Suprapubic skin (tissue), 4 donors: ENCODE measurements at regions not wholly inside any gene's neighbourhood (a gene's known extent, or its start where the extent isn't known, plus 50 kb on each side); places are given as distances from the start of the nearest gene placed in this dataset.

Source experiments
- DNase-seq, 2 donors: peaks; one replicate each; pipeline ENCODE4 v3.0.0-alpha.2; 2019; ENCODE audit warnings: low spot score in 2 of 2
- H3K27ac ChIP-seq: fragments of 200-600 bp; sonication (generic); one replicate; pipeline ENCODE4 v1.5.1; 2019
- H3K27me3 ChIP-seq: fragments of 200-600 bp; sonication (generic); one replicate; pipeline ENCODE4 v1.5.1; 2019
- H3K36me3 ChIP-seq: fragments of 200-600 bp; sonication (generic); one replicate; pipeline ENCODE4 v1.5.1; 2019
- H3K4me1 ChIP-seq: fragments of 200-600 bp; sonication (generic); one replicate; pipeline ENCODE4 v1.5.1; 2019
- H3K4me3 ChIP-seq: fragments of 200-600 bp; sonication (generic); one replicate; pipeline ENCODE4 v1.5.1; 2019; ENCODE audit warnings: mild to moderate bottlenecking
- H3K9me3 ChIP-seq: fragments of 200-600 bp; sonication (generic); one replicate; pipeline ENCODE4 v1.5.1; 2019
- CTCF ChIP-seq, 2 donors: fragments of 200-600 bp in 1 of 2; fragments of 450-650 bp in 1 of 2; sonication (generic) in 1 of 2; IDR thresholded peaks; one replicate each; pipeline ENCODE4 v1.5.1; 2016 to 2019; ENCODE audit warnings: antibody characterized with exemption in 2 of 2, mild to moderate bottlenecking in 1 of 2, moderate library complexity in 1 of 2
- EP300 ChIP-seq: sonication (generic); formaldehyde crosslinking; IDR thresholded peaks from one replicate; pipeline ENCODE4 v1.6.1; 2017; ENCODE audit warnings: antibody characterized with exemption
- POLR2A ChIP-seq, 2 donors: fragments of 450-650 bp; IDR thresholded peaks; one replicate each; pipeline ENCODE4 v1.6.1; 2017; ENCODE audit warnings: antibody characterized with exemption in 2 of 2, mild to moderate bottlenecking in 2 of 2, moderate library complexity in 2 of 2
- POLR2AphosphoS5 ChIP-seq, 3 donors: sonication (generic); formaldehyde crosslinking; IDR thresholded peaks; one replicate each; pipeline ENCODE4 v1.6.1; 2017; ENCODE audit warnings: antibody characterized with exemption in 3 of 3
- WGBS: methylation state at CpG from one replicate; pipeline ENCODE4 v1.1.5; 2018; 5-methylcytosine and 5-hydroxymethylcytosine counted together

DNA sequence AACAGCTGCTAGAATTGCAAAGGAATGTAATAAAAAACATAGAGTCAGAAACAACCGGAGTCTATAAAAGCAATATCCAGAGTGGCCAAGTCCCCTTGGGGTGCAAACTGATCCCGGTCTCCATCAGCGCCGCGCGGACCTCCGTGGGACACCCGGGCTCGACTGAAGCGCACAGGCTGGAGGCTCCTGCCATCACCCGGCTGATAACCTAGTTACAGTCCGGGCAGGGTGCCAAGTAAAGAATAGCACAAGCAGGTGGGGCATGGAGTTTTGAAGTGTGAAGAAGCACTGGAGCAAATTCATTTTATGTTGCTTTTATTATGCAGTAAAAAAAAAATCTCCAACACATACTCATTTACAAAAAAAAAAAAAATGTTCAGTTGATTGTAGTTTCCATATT lies 205.1 kb upstream of the GMDS start:
- Histone ChIP-seq H3K4me1 (peaks cover 5% of the 10 kb centered on the region), H3K27me3 (no peaks in the 10 kb centered on the region), H3K9me3 (no peaks in the 10 kb centered on the region), H3K4me3 (no peak overlapping the region), H3K27ac (no peak overlapping the region), H3K36me3 (no peaks in the 10 kb centered on the region)
- 57% methylated on average over 12 of the region's 12 CpGs for WGBS
- DNase-seq: no peak
- TF ChIP-seq CTCF (IDR thresholded peaks at IDR 0.05) (no peak), EP300 (no peak), POLR2A (IDR thresholded peaks at IDR 0.05) (no peak), POLR2AphosphoS5 (IDR thresholded peaks at IDR 0.05) (no peak)

GRCh38 chr6:2449572-2449940 lies 204.2 kb upstream of the GMDS start:
- WGBS: 80% methylated on average over 2 of the region's 2 CpGs
- Histone ChIP-seq H3K9me3 (no peaks in the 10 kb centered on the region), H3K4me3 (no peak overlapping the region), H3K27ac (no peak overlapping the region), H3K27me3 (no peaks in the 10 kb centered on the region), H3K4me1 (peaks cover 5% of the 10 kb centered on the region), H3K36me3 (no peaks in the 10 kb centered on the region)
- DNase-seq: no peak
- no peak for TF ChIP-seq POLR2A (IDR thresholded peaks at IDR 0.05)
- TF ChIP-seq CTCF (IDR thresholded peaks at IDR 0.05): no peak
- TF ChIP-seq POLR2AphosphoS5 (IDR thresholded peaks at IDR 0.05): no peak
- TF ChIP-seq EP300: no peak

GRCh38 chr6:2448826-2449571 lies 203.6 kb upstream of the GMDS start:
- Histone ChIP-seq H3K27me3 (no peaks in the 10 kb centered on the region), H3K9me3 (no peaks in the 10 kb centered on the region), H3K27ac (no peak overlapping the region), H3K36me3 (no peaks in the 10 kb centered on the region), H3K4me1 (peaks cover 5% of the 10 kb centered on the region), H3K4me3 (no peak overlapping the region)
- no peak for DNase-seq
- WGBS: 43% methylated on average over 22 of the region's 22 CpGs
- TF ChIP-seq POLR2AphosphoS5 (IDR thresholded peaks at IDR 0.05): no peak
- peak; percentile 17 to 44 for TF ChIP-seq CTCF (IDR thresholded peaks at IDR 0.05)

DNA sequence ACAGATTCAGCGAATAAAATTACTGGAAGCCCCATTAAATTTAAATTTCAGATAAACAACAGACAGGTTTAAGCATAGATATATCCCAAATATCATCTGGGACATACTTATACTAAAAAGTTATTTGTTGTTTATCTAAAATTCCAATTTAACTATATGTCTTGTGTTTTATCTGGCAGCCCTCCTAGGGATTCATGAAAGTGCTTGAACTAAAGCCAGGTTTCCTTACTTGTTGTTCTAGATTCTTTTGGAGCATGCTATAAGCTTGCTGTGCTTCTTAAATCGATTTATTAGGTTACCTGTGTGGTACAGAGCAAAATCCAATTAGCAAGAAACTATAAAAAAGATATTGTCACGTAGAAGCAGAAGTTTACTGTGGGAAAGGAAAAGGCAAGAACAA lies 202.5 kb upstream of the GMDS start:
- H3K36me3 ChIP-seq: no peaks in the 10 kb centered on the region
- H3K4me1 ChIP-seq: peaks cover 5% of the 10 kb centered on the region
- no peak overlapping the region for H3K4me3 ChIP-seq
- no peaks in the 10 kb centered on the region for H3K27me3 ChIP-seq
- no peaks in the 10 kb centered on the region for H3K9me3 ChIP-seq
- 52% methylated on average over 3 of the region's 3 CpGs for WGBS
- no peak for DNase-seq
- TF ChIP-seq POLR2AphosphoS5 (IDR thresholded peaks at IDR 0.05) (no peak), CTCF (IDR thresholded peaks at IDR 0.05) (no peak), POLR2A (IDR thresholded peaks at IDR 0.05) (no peak), EP300 (no peak)
- no peak overlapping the region for H3K27ac ChIP-seq

- H3K4me3 ChIP-seq: no peak overlapping the region
- H3K27ac ChIP-seq: no peak overlapping the region
- DNase-seq: no peak
- no peaks in the 10 kb centered on the region for H3K27me3 ChIP-seq
- H3K4me1 ChIP-seq: peaks cover 5% of the 10 kb centered on the region
- TF ChIP-seq EP300 (no peak), POLR2A (IDR thresholded peaks at IDR 0.05) (no peak), POLR2AphosphoS5 (IDR thresholded peaks at IDR 0.05) (no peak), CTCF (IDR thresholded peaks at IDR 0.05) (no peak)
- 41% methylated on average over 4 of the region's 4 CpGs for WGBS
- no peaks in the 10 kb centered on the region for H3K36me3 ChIP-seq
- no peaks in the 10 kb centered on the region for H3K9me3 ChIP-seq
Measured at GRCh38 chr6:2447318-2447920, 202.0 kb upstream of the GMDS start.
